ENCODE measurements at regions not wholly inside any gene's neighbourhood (a gene's known extent, or its start where the extent isn't known, plus 50 kb on each side); places are given as distances from the start of the nearest gene placed in this dataset.

- TF ChIP-seq CTCF (IDR thresholded peaks at IDR 0.05; ENCODE audit: insufficient read depth, low read length, missing control alignments) = no peak
- peak; percentile 19 for DNase-seq (ENCODE audit: low read depth, low spot score)
- no peak overlapping the region for H3K4me3 ChIP-seq (ENCODE audit: low read depth, low read length)
- ChIA-PET POLR2A (interaction anchor here (0.9 kb wide), 1 partner anchor 9 kb away, joined by 3 read pairs; no protein-coding TSS in a partner anchor), CTCF (interaction anchor here (7.5 kb wide), 1 partner anchor 11 kb away, joined by 41 read pairs; no protein-coding TSS in a partner anchor)
Observed at GRCh38 chr6:90403489-90404381, 107.1 kb upstream of the BACH2 start.

GRCh38 chr6:90402831-90403192, 106.2 kb upstream of the BACH2 start:
- no peak overlapping the region for H3K4me3 ChIP-seq (ENCODE audit: low read depth, low read length)
- CTCF ChIA-PET = interaction anchor here (7.5 kb wide), 1 partner anchor 10 kb away, joined by 41 read pairs; no protein-coding TSS in a partner anchor
- TF ChIP-seq CTCF (IDR thresholded peaks at IDR 0.05; ENCODE audit: insufficient read depth, low read length, missing control alignments) = no peak
- DNase-seq (ENCODE audit: low read depth, low spot score) = no peak
- POLR2A ChIA-PET = no interaction called here

- DNase-seq (ENCODE audit: low read depth, low spot score) = no peak
- no peak overlapping the region for H3K4me3 ChIP-seq (ENCODE audit: low read depth, low read length)
- no peak for TF ChIP-seq CTCF (IDR thresholded peaks at IDR 0.05; ENCODE audit: insufficient read depth, low read length, missing control alignments)
- ChIA-PET POLR2A (no interaction called here), CTCF (interaction anchor here (7.5 kb wide), 1 partner anchor 9 kb away, joined by 41 read pairs; no protein-coding TSS in a partner anchor)
Observed at GRCh38 chr6:90401933-90402830, 105.5 kb upstream of the BACH2 start.

GRCh38 chr6:90399970-90400369, 103.3 kb upstream of the BACH2 start:
- DNase-seq (ENCODE audit: low read depth, low spot score) = no peak
- ChIA-PET POLR2A (no interaction called here), CTCF (interaction anchor here (1.0 to 1.4 kb wide), 3 partner anchors 9 to 460 kb away, joined by 3 to 4 read pairs (median 4); no protein-coding TSS in a partner anchor)
- no peak overlapping the region for H3K4me3 ChIP-seq (ENCODE audit: low read depth, low read length)
- TF ChIP-seq CTCF (IDR thresholded peaks at IDR 0.05; ENCODE audit: insufficient read depth, low read length, missing control alignments) = no peak

GRCh38 chr6:90397929-90398674, 101.5 kb upstream of the BACH2 start:
- ChIA-PET POLR2A (no interaction called here), CTCF (interaction anchor here (0.7 to 3.1 kb wide), 7 partner anchors 9 to 458 kb away, joined by 3 to 14 read pairs (median 6); no protein-coding TSS in a partner anchor)
- H3K4me3 ChIP-seq (ENCODE audit: low read depth, low read length) = no peak overlapping the region
- no peak for TF ChIP-seq CTCF (IDR thresholded peaks at IDR 0.05; ENCODE audit: insufficient read depth, low read length, missing control alignments)
- no peak for DNase-seq (ENCODE audit: low read depth, low spot score)
